ENCODE measurements at regions not wholly inside any gene's neighbourhood (a gene's known extent, or its start where the extent isn't known, plus 50 kb on each side); places are given as distances from the start of the nearest gene placed in this dataset.

- DNase-seq (ENCODE audit: low read depth in 2 of 2): no peak
These were observed 975.2 kb upstream of the GHITM start for GRCh38 chr10:83164156-83164555.

- no peak for DNase-seq (ENCODE audit: low read depth in 2 of 2)
These were observed 974.0 kb upstream of the GHITM start for GRCh38 chr10:83165265-83165664.

- no peak for DNase-seq (ENCODE audit: low read depth in 2 of 2)
These were observed 973.0 kb upstream of the GHITM start for GRCh38 chr10:83166344-83166743.

GRCh38 chr10:83167081-83167480 is 972.2 kb upstream of the GHITM start:
- DNase-seq (ENCODE audit: low read depth in 2 of 2): no peak

GRCh38 chr10:83176901-83177300 is 962.4 kb upstream of the GHITM start:
- DNase-seq (ENCODE audit: low read depth in 2 of 2): no peak

GRCh38 chr10:83178526-83178925 is 960.8 kb upstream of the GHITM start:
- DNase-seq (ENCODE audit: low read depth in 2 of 2): no peak

- no peak for DNase-seq (ENCODE audit: low read depth in 2 of 2)
These were observed 959.9 kb upstream of the GHITM start for GRCh38 chr10:83179371-83179770.

- DNase-seq (ENCODE audit: low read depth in 2 of 2): no peak
These were observed 957.2 kb upstream of the GHITM start for GRCh38 chr10:83182076-83182475.

- DNase-seq (ENCODE audit: low read depth in 2 of 2): no peak
These were observed 954.7 kb upstream of the GHITM start for GRCh38 chr10:83184641-83185040.

GRCh38 chr10:83190614-83191013 is 948.7 kb upstream of the GHITM start:
- no peak for DNase-seq (ENCODE audit: low read depth in 2 of 2)

- DNase-seq (ENCODE audit: low read depth in 2 of 2): no peak
These were observed 946.3 kb upstream of the GHITM start for GRCh38 chr10:83193026-83193425.

- no peak for DNase-seq (ENCODE audit: low read depth in 2 of 2)
These were observed 944.3 kb upstream of the GHITM start for GRCh38 chr10:83195021-83195420.

GRCh38 chr10:83199374-83199773 is 939.9 kb upstream of the GHITM start:
- no peak for DNase-seq (ENCODE audit: low read depth in 2 of 2)

- no peak for DNase-seq (ENCODE audit: low read depth in 2 of 2)
These were observed 933.4 kb upstream of the GHITM start for GRCh38 chr10:83205861-83206260.

GRCh38 chr10:83212632-83213334 is 926.5 kb upstream of the GHITM start:
- no peak for DNase-seq (ENCODE audit: low read depth in 2 of 2)

- DNase-seq (ENCODE audit: low read depth in 2 of 2): no peak
These were observed 925.2 kb upstream of the GHITM start for GRCh38 chr10:83214136-83214535.

- no peak for DNase-seq (ENCODE audit: low read depth in 2 of 2)
These were observed 921.1 kb upstream of the GHITM start for GRCh38 chr10:83218205-83218604.

GRCh38 chr10:83222300-83222699 is 917.0 kb upstream of the GHITM start:
- no peak for DNase-seq (ENCODE audit: low read depth in 2 of 2)

GRCh38 chr10:83222832-83223742 is 916.2 kb upstream of the GHITM start:
- no peak for DNase-seq (ENCODE audit: low read depth in 2 of 2)

GRCh38 chr10:83225781-83226180 is 913.5 kb upstream of the GHITM start:
- DNase-seq (ENCODE audit: low read depth in 2 of 2): no peak

GRCh38 chr10:83229991-83230390 is 909.3 kb upstream of the GHITM start:
- DNase-seq (ENCODE audit: low read depth in 2 of 2): no peak

- no peak for DNase-seq (ENCODE audit: low read depth in 2 of 2)
These were observed 905.6 kb upstream of the GHITM start for GRCh38 chr10:83233691-83234090.

- no peak for DNase-seq (ENCODE audit: low read depth in 2 of 2)
These were observed 891.1 kb upstream of the GHITM start for GRCh38 chr10:83248106-83248631.
